Endodermal cell (in vitro differentiated cells): ENCODE measurements at regions not wholly inside any gene's neighbourhood (a gene's known extent, or its start where the extent isn't known, plus 50 kb on each side); places are given as distances from the start of the nearest gene placed in this dataset.

ENCODE experiments used
- DNase-seq: peaks from one replicate; pipeline ENCODE4 v3.0.0-alpha.2; 2017
- H3K27ac ChIP-seq: 2 replicates; pipeline ENCODE4 v1.5.1; 2013; ENCODE audit warnings: mild to moderate bottlenecking, low read depth, low read length, moderate library complexity
- H3K27me3 ChIP-seq: 2 replicates; pipeline ENCODE4 v1.6.1; 2013; ENCODE audit warnings: mild to moderate bottlenecking, low read length, moderate library complexity; ENCODE audit not compliant: insufficient read depth, control insufficient read depth, poor library complexity, severe bottlenecking
- H3K36me3 ChIP-seq: 2 replicates; pipeline ENCODE4 v1.7.0; 2013; ENCODE audit warnings: mild to moderate bottlenecking, low read length, moderate library complexity; ENCODE audit not compliant: control insufficient read depth, insufficient read depth
- H3K4me1 ChIP-seq: one replicate; pipeline ENCODE4 v1.7.0; 2013; ENCODE audit warnings: low read length; ENCODE audit not compliant: control insufficient read depth, insufficient read depth
- H3K4me3 ChIP-seq: 2 replicates; pipeline ENCODE4 v1.5.1; 2013; ENCODE audit warnings: mild to moderate bottlenecking, low read length, moderate library complexity
- H3K9ac ChIP-seq: 2 replicates; pipeline ENCODE4 v1.6.1; 2013; ENCODE audit warnings: mild to moderate bottlenecking, low read length, moderate library complexity; ENCODE audit not compliant: poor library complexity, severe bottlenecking; ENCODE audit errors: extremely low read depth
- H3K9me3 ChIP-seq: 2 replicates; pipeline ENCODE4 v1.6.1; 2013; ENCODE audit warnings: mild to moderate bottlenecking, low read length, moderate library complexity; ENCODE audit not compliant: control insufficient read depth
- H3K27ac Mint-ChIP-seq: 2 replicates; pipeline ENCODE4 v1.8.0; 2020; ENCODE audit warnings: mixed read lengths
- H3K27me3 Mint-ChIP-seq: 2 replicates; pipeline ENCODE4 v1.8.0; 2021; ENCODE audit warnings: mild to moderate bottlenecking, mixed read lengths; ENCODE audit not compliant: insufficient read depth
- H3K36me3 Mint-ChIP-seq: 2 replicates; pipeline ENCODE4 v1.8.0; 2020; ENCODE audit warnings: low read depth, mixed read lengths
- H3K4me1 Mint-ChIP-seq: 2 replicates; pipeline ENCODE4 v1.8.0; 2020; ENCODE audit warnings: mixed read lengths
- H3K4me3 Mint-ChIP-seq: 2 replicates; pipeline ENCODE4 v1.8.0; 2020; ENCODE audit warnings: mild to moderate bottlenecking, moderate library complexity, mixed read lengths
- H3K9me3 Mint-ChIP-seq: 2 replicates; pipeline ENCODE4 v1.8.0; 2020; ENCODE audit warnings: mild to moderate bottlenecking, mixed read lengths
- WGBS, 2 experiments: methylation state at CpG; one replicate each; pipeline versions ENCODE4 v1.1.5 to v1.1.7; 2013; ENCODE audit warnings: missing lambda C conversion rate in 2 of 2, mixed read lengths in 1 of 2; ENCODE audit not compliant: insufficient coverage in 1 of 2, insufficient read length in 1 of 2; 5-methylcytosine and 5-hydroxymethylcytosine counted together
- TF ChIP-seq, protein P1 (sequence below): fragments of 200-600 bp; sonication (generic); conservative IDR thresholded peaks from 2 replicates; pipeline ENCODE4 v1.5.0; 2021; ENCODE audit warnings: antibody characterized with exemption, mild to moderate bottlenecking

DNA sequence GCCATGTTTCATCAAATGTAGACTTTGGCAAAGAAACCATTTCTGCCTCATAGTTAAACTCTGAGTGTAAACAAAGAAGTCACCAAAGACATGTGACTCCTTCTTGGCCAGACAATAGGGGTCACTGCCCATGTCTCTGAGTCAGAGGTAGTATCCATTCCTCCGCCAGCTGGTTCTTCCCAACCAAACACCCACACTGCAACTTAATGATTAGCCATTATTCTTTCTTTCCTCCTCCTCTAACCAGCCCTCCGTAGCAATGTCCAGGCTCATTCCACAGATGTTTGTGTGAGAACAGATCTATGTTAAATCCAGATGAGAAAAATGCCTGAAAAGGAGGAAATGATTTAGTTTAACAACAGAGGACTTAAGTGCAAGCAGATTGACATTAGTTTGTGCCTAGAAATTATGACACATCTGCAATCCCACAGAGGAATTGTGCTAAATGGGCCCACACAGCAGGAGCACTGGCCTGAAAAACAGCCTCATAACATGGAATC is 127.9 kb upstream of the SH3BP4 start:
- H3K4me1 ChIP-seq: no peaks in the 10 kb centered on the region
- H3K9ac ChIP-seq: no peak overlapping the region
- no peaks in the 10 kb centered on the region for H3K36me3 ChIP-seq
- no peaks in the 10 kb centered on the region for H3K9me3 Mint-ChIP-seq
- no peak overlapping the region for H3K27ac Mint-ChIP-seq
- no peak for DNase-seq
- H3K4me1 Mint-ChIP-seq: no peaks in the 10 kb centered on the region
- no peaks in the 10 kb centered on the region for H3K36me3 Mint-ChIP-seq
- H3K4me3 ChIP-seq: no peak overlapping the region
- no peaks in the 10 kb centered on the region for H3K9me3 ChIP-seq
- WGBS, 2 experiments: 88% methylated on average over 2 of the region's 2 CpGs; no CpG with 5 or more reads in 1 of the 2 experiments
- peak overlapping the region; percentile 10 for H3K27ac ChIP-seq
- no peak overlapping the region for H3K4me3 Mint-ChIP-seq
- TF ChIP-seq, protein P1, sequence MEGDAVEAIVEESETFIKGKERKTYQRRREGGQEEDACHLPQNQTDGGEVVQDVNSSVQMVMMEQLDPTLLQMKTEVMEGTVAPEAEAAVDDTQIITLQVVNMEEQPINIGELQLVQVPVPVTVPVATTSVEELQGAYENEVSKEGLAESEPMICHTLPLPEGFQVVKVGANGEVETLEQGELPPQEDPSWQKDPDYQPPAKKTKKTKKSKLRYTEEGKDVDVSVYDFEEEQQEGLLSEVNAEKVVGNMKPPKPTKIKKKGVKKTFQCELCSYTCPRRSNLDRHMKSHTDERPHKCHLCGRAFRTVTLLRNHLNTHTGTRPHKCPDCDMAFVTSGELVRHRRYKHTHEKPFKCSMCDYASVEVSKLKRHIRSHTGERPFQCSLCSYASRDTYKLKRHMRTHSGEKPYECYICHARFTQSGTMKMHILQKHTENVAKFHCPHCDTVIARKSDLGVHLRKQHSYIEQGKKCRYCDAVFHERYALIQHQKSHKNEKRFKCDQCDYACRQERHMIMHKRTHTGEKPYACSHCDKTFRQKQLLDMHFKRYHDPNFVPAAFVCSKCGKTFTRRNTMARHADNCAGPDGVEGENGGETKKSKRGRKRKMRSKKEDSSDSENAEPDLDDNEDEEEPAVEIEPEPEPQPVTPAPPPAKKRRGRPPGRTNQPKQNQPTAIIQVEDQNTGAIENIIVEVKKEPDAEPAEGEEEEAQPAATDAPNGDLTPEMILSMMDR: no peak
- H3K27me3 Mint-ChIP-seq: no peaks in the 10 kb centered on the region
- H3K27me3 ChIP-seq: no peaks in the 10 kb centered on the region

DNA sequence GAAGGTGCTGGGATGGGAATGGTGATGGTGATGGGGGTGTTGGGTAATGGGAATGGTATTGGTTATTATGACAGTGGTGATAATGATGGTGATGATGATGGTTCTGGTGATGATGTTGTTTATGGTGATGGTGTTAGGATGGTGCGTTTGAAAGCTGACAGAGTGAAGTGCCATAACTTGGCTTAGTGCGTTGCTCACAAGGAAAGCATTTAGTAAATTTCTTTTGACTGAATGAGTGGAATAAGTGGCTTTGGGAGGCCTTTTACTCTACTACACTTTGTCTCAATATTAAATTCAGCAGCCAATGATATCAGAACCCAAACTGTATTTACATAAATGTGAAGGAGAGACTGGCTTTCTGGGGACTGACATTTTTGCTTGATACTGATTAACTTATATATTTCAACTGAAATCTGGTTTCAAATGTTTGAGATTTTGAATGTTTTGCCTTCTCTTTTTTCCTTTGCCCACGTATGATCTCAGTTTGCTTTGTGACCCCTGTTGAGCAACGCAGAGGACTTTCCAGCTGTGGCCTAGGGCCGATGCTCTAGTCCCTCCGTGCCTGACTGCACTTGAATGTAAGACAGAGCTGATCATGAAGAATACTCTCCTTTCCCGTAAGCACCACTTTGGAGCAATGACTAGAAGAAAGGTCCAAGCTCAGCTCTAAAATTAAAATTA is 128.5 kb upstream of the SH3BP4 start:
- H3K27me3 Mint-ChIP-seq: no peaks in the 10 kb centered on the region
- WGBS, 2 experiments: 79 to 96% methylated on average over 5 to 7 of the region's 7 CpGs
- H3K4me3 Mint-ChIP-seq: no peak overlapping the region
- Histone ChIP-seq H3K9me3 (no peaks in the 10 kb centered on the region), H3K9ac (no peak overlapping the region), H3K36me3 (no peaks in the 10 kb centered on the region), H3K27me3 (no peaks in the 10 kb centered on the region), H3K27ac (peak overlapping the region; percentile 10), H3K4me3 (no peak overlapping the region), H3K4me1 (no peaks in the 10 kb centered on the region)
- no peak for DNase-seq
- TF ChIP-seq, protein P1: no peak
- H3K9me3 Mint-ChIP-seq: no peaks in the 10 kb centered on the region
- H3K27ac Mint-ChIP-seq: no peak overlapping the region
- no peaks in the 10 kb centered on the region for H3K36me3 Mint-ChIP-seq
- no peaks in the 10 kb centered on the region for H3K4me1 Mint-ChIP-seq

DNA sequence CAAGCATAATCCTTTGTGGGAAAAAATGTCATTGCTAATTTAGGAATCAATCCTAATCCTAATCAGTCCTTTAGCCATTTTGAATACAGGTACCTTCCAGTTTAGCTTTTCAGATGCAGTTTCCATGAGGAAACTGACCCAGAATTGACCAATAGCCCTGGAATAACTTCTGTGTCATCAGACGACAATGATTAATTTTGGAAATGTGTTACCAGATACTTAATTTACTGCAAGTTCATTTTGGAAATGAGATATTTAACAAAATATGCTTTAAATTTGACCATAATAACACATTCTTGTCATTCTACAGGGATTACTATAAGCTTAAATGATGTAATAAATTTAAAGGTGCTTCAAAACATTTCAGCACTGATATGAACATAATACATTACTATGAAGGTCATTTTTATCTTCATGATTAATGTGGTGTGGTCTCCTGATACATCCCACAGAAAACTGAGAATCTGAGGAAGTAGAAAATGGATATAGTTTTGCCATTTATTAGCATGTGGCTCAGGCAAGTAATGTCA is 129.8 kb upstream of the SH3BP4 start:
- Mint-ChIP-seq H3K4me1 (no peaks in the 10 kb centered on the region), H3K9me3 (no peaks in the 10 kb centered on the region), H3K36me3 (no peaks in the 10 kb centered on the region), H3K27ac (no peak overlapping the region), H3K4me3 (no peak overlapping the region), H3K27me3 (no peaks in the 10 kb centered on the region)
- Histone ChIP-seq H3K9ac (no peak overlapping the region), H3K4me3 (no peak overlapping the region), H3K36me3 (no peaks in the 10 kb centered on the region), H3K27me3 (no peaks in the 10 kb centered on the region), H3K27ac (no peak overlapping the region), H3K4me1 (no peaks in the 10 kb centered on the region), H3K9me3 (no peaks in the 10 kb centered on the region)
- TF ChIP-seq, protein P1: no peak
- WGBS, 2 experiments: 91% methylated on average over 1 of the region's 1 CpG; no CpG with 5 or more reads in 1 of the 2 experiments
- DNase-seq: no peak
